Non-pigmented ciliary epithelial cell (primary cell): ENCODE measurements at regions not wholly inside any gene's neighbourhood (a gene's known extent, or its start where the extent isn't known, plus 50 kb on each side); places are given as distances from the start of the nearest gene placed in this dataset.

Experiments
- DNase-seq: peaks from one replicate; pipeline ENCODE4 v3.0.0-alpha.2; 2010; ENCODE audit warnings: low read depth

DNA sequence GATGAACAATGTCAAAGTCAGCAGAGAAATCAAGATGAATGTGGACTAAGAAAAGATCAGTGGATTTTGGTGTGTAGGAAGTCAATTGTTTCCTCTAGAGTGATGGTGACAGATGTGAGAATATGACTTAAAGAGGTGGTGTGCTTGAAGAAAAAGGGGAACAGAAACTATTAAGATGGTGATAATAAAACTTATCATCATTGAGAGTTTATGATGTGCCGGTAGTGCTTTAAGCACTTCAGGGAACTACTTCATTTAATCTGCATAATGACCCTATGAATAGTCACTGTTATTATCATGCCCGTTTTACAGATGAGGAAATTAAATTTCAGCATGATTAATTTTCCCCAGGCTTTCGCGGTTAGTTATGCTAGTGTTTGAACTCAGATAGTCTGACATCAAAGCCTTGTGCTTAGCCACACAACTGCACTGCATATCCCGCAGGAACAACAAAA, 246.9 kb upstream of the LRRC7 start:
- DNase-seq: no peak

DNA sequence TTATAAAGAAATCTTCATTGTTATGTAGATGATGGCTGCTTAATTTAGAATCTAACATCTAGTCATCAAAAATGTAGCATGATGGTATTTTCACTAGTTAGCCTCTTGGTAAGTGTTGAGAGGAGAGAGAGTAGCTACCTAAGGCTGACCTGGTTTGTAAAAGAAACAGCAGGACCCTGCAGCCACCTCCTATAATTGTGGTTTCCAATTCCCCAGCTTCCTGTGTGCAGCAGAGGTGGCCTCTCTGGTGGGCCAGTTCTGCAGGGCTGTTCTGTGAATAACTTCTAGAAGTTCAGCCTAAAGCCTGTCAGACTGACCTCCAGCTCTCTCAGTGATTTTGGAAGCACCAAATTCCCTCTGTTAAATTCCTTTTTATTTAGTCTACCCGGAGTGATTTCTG, 246.4 kb upstream of the LRRC7 start:
- no peak for DNase-seq

DNA sequence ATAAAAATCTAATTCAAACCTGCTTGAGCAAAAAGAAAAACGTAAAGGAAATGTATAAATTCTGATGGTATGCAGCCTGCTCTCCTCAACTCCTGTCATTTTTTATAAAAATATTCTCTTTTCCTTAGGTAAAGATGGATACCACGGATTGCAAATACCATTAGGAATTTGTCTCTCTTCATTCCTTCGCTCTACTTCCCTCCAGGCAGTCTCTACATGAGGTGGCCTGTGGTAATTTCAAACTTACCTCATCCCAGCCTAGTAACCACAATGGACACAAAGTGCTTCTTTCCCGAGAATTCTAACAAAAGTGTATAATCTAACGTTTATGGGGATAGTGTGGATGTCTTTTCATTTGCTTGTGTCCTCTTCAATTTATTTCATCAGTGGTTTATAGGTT, 239.5 kb upstream of the LRRC7 start:
- no peak for DNase-seq

DNA sequence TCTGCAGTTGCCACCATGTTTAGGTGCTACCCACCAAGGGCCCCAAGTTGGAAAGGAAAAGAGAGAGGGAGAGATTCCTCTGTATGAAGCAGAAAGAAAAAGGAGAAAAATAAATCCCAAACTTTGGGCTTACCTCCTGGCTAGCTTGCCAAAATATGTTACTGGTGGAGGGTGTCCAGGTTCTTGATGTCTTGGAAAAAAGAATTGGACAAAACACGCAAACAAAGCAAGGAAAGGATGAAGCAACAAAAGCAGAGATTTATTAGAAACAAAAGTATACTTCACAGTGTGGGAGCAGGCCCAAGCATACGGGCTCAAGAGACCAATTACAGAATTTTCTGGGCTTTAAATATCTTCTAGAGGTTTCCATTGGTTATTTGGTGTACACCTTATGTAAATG, 204.5 kb upstream of the LRRC7 start:
- no peak for DNase-seq

DNA sequence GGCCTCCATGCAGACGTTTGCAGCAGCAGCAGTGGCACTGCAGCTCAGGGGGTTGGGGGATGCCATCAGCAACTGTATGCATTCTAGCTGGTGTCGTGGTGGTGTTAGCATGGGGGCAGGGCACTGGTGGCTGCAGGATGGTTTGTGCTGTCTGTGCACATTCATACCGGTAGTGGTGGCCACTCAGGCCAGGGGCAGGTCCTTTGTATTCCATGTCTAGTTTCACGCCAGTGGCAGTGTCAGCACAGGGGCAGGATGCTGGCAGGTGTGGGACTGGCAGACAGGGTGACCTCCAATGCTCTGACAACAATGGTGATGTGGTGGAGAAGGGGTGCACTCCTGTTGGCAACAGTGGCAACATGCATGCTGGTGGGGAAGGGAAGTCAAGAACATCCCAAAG, 194.2 kb upstream of the LRRC7 start:
- no peak for DNase-seq

DNA sequence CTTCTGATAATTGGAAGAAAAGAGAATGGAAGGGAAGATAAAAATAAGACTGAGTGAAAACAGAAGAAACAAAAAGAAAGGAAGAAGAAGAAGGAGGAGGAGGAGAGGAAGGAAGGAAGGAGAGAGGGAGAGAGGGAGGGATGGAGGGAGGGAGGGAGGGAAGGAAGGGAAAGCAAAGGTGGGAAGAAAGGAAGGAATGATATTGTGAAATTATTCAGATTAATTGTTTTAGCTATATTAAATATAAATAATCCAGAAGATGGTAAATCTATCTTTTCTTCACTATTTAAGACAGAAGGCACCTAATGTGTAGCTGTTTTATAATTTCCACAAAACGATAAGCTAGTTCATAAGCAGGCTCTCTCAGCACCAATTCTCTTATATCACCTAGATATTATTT, 191.3 kb upstream of the LRRC7 start:
- DNase-seq: no peak

DNA sequence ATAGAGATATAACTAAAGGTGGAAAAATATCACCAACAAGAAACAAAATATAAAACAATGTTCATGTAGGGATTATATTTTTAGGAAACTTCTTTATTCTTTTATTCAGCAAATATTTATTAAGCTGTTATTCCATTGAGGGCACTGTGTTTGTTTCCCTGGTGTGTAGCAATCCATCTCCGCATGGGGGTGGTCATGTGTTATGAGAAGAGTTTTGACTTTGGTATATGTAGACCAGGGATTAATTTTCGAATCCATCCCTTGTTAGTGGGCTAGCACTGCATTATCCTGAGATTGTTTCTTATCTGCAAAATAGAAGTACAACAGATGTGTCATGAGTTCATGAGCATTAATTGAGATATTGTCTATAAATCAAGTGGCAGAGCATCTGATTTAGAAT, 190.2 kb upstream of the LRRC7 start:
- no peak for DNase-seq

DNA sequence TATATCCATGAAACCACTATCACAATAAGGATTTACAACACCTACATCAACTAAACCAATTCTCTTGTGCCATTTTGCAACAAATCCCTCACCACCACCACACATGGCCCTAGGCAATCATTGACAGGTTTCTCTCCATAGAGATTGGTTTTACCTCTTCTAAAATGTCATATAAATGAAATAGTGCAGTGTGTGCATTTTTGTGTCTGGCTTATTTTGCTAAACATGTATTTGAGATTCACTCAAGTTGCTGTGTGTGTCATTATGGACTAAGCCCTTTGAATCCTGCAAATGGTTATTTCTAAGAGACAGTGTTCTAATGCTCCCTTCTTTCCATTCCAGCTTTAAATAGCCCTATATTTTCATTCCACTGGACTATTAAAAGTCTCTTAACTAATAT, 179.7 kb upstream of the LRRC7 start:
- DNase-seq: no peak

DNA sequence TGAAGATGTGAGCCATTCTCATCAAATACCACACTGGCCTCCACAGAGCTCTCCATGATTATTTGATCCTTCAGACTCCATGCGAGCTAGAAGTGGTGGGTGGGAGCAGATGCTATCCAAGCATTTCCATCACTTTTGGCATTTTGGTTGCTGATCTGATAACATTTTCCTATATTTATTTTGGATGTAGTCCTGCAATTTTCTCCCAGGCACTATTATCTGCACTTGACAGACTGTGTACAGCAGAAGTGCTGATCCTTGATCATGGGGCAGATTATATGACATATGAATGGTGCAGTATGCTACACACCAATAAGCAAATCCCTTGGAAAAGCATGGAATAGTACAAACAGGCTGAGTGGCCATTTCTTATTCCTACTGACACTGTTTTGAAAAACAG, 167.6 kb upstream of the LRRC7 start:
- DNase-seq: no peak

DNA sequence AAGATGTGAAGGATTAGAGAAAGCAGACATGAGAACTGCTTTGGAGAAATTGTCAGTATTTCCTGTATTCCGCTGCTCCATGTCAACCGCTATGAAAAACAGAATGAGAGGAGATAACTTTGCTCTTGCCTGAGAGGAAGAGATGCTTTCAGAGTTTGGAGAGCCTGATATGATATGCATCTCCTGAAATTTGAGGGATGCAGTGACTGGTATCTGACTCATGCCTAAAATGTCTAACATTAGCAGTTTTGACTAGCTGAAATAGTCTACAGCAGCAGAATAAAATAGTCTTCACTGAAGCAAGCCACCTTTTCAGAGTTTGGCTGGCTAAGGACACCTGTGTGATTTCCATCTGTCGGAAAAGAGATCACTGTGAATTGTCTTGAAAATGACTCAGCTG, 165.8 kb upstream of the LRRC7 start:
- DNase-seq: no peak

DNA sequence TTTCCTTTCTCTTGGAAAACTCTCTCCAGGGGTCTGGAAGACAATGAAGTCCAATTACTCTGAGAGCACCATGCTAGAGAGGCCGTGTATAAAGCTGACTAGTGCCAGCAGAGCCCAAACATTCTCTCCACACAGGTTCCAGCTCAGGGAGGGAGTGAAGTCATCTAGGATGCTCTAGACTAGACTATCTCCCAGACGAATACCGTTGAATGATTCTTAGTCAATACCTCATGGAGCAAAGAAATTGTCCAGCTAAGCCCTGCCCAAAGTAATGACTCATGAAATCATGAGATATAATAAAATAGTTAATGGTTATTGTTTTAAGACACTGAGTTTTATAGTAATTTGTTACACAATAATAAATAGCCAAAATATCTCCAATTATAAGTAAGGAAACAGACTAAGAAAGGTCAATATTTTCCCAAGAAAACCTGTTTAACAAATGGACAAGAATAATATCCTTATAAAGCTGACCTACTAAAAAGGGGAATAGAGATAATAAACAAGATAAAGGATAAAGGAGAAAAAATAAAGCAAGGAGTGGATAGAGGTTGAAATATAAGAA, 163.9 kb upstream of the LRRC7 start:
- no peak for DNase-seq

DNA sequence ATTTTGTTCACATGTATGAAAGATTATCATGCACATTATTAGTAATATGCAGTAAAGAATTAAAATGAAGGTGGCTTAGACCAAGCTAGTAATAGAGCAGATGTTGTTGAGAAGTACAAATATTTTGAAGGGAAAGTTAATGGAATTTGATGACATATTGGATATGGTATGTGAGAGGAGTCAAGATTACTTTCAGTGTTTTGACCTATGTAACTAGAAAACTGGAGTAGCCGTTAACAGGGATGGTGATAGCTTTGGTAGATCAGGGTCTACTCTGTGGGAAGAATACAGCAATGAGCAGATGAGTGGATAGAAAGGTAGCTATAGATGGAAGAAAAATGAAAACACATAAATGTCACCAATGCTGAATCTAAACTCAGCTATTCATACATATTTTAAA, 163.2 kb upstream of the LRRC7 start:
- DNase-seq: no peak

DNA sequence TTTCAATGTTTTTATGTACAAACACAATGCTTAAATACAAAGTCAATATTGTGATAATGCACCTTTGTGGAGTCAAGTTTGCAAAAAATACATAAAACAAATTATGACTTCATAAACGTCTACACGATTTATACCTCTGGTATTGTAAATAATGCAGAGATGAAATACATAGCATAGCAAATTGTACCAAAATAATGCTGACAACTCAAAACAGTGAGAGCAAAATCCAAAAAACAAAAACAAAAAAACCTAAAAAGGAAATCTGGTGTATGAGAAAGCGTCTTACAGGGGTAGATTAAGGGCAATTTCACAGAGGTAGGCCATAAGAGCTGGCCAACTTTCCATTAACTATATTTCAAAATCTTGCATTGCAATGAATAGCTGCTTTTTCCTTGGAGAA, 161.5 kb upstream of the LRRC7 start:
- no peak for DNase-seq

DNA sequence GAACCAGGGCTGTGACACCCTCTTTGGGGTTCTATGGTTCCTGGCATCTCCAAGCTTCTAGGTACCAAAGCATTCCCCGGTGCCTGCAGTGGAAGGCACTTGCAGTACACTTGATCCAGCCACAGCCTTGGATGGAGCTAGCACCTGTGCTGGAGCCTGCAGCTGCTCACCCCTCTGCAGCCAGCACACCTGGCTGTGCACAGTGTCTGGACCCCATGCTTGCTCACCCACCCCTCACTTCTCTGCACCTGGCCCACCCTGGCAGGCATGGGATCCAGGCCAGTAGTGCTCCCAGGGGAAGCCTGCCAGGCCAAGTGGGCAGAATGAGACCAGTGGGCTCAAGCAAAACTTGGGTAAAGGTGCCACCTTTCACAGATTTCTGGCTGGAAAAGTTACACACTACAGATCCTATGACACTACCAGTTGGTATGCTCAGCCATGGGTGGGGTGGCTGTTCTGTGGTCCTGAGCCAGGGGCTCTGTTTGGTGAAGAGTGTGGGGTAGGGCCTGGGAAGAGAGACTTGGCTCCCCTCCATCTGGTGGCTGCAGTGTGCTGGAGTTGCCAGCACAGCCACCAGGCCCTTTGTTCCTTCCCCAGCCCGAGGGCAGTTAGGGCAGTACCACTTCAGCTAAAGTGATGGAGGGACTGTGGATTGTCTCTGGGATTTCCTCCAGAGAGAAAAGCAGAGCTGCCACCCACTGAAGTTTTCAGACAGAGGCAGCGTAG, 157.8 kb upstream of the LRRC7 start:
- DNase-seq: no peak

DNA sequence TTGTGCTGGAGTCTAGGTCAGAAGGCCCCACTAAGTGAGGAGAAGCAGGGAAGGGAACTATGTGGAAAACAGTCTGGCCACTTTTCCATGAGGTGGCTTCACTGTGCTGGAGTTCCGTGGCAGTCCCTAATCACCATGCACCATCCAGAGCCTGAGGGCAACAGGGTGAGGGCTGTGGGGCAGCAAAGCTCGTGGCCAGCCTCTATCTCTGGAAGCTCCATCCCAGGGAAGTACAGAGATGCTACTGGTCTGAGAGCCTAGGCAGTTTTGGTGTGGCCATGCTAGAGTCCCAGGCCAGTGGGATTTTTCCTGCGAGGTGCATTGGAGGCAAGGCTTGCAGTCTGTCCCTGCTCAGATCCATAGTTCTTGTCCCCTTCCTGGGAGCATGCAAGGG, 157.3 kb upstream of the LRRC7 start:
- no peak for DNase-seq

DNA sequence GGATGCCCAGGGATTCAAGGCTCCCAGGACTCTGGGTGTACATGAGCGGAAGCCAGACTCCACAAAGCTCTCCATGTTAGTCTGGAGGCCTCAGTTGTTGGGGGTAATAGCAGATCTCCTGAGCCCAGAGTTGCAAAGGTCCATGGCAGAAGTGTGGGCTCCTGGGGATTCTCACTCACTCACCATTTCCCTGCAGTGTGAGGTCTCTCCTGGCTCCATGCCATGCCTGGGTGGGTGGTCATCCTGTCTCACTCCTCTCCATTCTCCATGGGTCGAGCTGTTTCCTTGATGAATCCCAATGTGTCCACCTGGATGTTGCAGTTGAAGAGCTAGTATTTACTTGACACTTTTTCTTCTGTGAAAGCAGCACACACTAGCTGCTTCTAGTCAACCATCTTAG, 156.8 kb upstream of the LRRC7 start:
- DNase-seq: no peak

DNA sequence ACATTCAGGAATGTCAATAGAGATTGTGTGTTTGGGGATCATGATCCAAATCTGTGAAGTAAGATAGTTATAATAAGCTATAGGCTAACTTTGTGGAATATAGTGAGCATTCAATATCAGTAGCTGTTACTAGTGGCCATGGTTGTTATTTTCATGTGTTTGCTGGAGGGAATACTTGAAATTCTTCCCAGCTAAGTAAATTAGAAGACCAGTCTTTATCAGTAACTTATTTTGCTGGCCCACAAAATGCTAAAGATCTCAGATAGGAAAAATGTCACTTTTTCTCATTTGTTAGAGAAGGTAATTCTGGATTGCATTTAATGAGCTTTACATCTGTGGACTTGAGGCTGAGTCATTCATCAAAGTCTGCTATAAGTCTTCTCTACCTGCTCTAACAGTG, 156.1 kb upstream of the LRRC7 start:
- DNase-seq: no peak

DNA sequence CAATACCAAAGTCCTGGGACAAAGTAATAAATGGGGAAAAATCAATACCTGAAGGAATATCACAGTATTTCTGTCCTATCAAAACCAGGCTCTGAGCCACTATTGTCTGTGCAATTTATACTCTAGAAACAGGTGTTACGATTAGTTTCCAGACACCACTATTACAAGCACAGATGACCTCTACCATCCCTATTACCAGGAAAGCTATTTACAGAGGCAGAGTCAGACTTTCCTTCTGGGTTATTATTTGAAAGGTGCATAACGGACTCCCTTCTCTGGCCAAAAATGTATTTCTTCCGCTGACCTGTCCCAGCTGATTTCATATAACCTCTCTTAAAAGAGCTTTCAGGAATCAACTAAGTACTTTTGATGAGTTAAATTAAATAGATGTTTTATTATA, 154.6 kb upstream of the LRRC7 start:
- DNase-seq: no peak

DNA sequence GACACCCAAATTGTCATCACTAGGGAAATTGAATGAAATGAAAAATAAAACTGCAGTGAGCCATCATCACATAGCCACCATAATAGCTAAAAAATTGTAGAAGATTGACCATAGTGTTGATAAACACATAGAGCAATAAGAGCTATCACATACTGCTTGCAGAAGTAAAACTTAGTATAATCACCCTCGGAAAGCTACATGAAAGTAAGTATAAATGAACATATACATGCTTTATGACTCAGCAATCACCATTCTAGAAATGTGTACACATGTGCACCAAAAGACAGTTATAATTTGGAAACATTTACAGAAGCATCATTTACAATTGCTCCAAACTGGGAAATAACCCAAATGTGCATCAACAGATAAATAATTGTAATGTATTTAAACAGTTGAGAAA, 153.1 kb upstream of the LRRC7 start:
- no peak for DNase-seq

DNA sequence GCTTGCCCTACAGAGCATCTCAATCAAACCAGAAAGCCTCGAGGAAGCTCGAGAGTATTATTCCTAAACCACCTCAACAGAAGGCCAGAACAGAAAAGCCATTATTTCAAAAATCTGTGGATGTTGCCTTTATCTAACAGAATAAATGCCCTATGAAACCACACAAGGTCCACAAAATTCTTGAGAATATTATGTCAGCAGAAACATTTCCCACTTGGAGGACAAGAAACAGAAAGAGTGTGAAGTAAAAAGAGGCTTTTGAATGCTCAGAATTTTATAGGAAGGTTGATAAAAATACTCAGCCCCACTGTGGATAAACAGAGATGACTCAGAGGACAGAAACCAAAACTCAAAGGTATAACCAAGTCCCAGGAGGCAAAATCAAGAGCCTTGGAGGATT, 146.4 kb upstream of the LRRC7 start:
- DNase-seq: no peak

DNA sequence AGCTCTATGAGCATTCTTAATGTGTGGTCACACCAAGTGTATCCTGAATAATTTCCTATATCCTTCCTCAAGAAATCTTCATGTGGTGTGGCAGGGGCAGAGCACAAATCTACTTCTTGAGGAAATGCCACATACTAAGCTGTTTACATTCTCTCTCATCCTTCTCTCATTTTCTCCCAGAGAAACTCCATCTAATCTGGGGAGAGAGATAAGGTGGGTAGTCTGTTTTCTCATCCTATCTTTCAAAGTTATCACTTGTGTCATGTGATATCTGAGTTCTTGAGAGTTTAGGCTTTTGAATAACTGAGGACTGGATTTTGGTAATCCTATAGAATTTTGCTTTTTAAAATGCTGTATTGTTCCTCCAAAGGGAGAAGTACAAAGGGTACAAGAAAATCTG, 141.9 kb upstream of the LRRC7 start:
- DNase-seq: no peak

DNA sequence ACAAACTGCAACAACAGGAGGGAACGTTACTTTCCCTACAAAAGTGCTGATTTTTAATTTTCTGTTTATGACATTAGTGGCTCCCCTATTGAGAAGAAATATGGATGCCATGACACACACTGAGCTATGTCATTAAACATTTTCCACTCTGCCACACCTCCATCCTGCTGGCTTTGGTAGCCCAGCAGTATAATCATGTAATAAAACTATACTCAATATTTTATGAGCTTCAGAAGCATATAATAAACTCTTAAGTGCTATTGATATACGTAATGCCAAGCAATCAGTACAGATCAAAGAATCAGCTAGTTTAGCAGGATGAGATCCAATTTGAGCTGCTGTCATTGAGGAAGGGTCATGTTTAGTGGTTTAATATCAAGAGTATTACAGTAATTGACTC, 141.3 kb upstream of the LRRC7 start:
- DNase-seq: no peak

DNA sequence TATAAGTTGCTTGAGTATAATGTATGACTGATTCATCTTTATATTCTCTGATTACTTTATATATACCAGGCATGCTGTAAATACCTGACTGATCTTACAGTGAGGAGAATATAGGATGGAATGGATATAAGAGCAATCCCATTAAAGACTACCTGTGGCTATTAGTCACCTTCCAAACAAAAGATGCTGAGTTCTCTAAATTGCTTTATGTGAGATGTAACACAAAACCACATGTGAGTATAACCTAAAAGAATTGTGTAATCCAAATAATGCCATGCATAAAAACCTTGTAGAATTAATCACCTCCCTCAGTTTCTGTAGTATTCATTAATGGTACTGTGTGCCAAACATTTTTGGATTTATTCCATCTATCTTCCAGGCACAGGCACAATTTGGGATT, 134.6 kb upstream of the LRRC7 start:
- no peak for DNase-seq

DNA sequence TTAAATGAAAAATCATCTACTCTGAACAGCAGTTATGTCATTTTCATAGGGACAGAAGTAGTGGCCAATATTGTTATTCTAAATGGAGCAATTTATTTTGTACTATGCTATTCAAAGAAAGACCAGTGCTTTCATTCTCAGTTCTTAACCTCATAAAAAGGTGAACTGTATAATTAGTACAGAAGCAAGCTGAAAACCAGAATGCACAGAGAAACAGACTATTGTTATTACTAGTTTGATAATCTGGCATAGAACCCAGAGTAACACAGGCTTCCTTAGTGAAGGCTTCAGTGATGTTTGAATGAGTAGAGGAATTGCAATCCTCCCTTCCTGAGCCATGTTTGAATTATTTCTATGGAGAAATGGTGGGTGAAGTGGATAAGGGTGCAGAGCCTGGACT, 131.6 kb upstream of the LRRC7 start:
- no peak for DNase-seq
